DND-41 (cell line): ENCODE measurements at regions not wholly inside any gene's neighbourhood (a gene's known extent, or its start where the extent isn't known, plus 50 kb on each side); places are given as distances from the start of the nearest gene placed in this dataset.
"Not testable (repeated sequence)": the region's sequence is repeated elsewhere in the genome, so short reads cannot be mapped to it uniquely, and the experiment has no call there.

Source experiments
- ATAC-seq: fragments of 200-7000 bp; cut with Tn5 transposase; 3 replicates; pipeline ENCODE4 v1.9.1; 2021; ENCODE audit warnings: low read depth; ENCODE audit not compliant: insufficient read depth
- DNase-seq: peaks from one replicate; pipeline ENCODE4 v3.0.0-alpha.2; 2020
- H2AFZ ChIP-seq: 2 replicates; pipeline ENCODE4 v1.6.0; 2012; ENCODE audit warnings: low read depth, low read length
- H3K27ac ChIP-seq: 2 replicates; pipeline ENCODE4 v1.5.1; 2012; ENCODE audit warnings: low read length, inconsistent platforms
- H3K27me3 ChIP-seq: fragments of 200-600 bp; sonication (generic); 2 replicates; pipeline ENCODE4 v1.6.0; 2012; ENCODE audit warnings: low read length, mild to moderate bottlenecking, inconsistent platforms; ENCODE audit not compliant: insufficient read depth, poor library complexity
- H3K36me3 ChIP-seq: 2 replicates; pipeline ENCODE4 v1.5.1; 2012; ENCODE audit warnings: low read length, inconsistent platforms; ENCODE audit not compliant: insufficient read depth
- H3K4me1 ChIP-seq: 2 replicates; pipeline ENCODE4 v1.5.1; 2012; ENCODE audit warnings: mild to moderate bottlenecking, low read length; ENCODE audit not compliant: insufficient read depth
- H3K4me2 ChIP-seq: 2 replicates; pipeline ENCODE4 v1.6.0; 2012; ENCODE audit warnings: mild to moderate bottlenecking, moderate library complexity, low read length, inconsistent platforms; ENCODE audit not compliant: insufficient read depth
- H3K4me3 ChIP-seq, 2 experiments: fragments of 200-600 bp in 1 of 2; shearing (Covaris generic) in 1 of 2; 2 replicates each; pipeline ENCODE4 v1.5.1; 2012 to 2016; ENCODE audit warnings: inconsistent platforms in 2 of 2, low read length in 2 of 2, mild to moderate bottlenecking in 2 of 2, low read depth in 1 of 2, moderate library complexity in 1 of 2
- H3K79me2 ChIP-seq: 2 replicates; pipeline ENCODE4 v1.6.0; 2012; ENCODE audit warnings: low read length, inconsistent platforms; ENCODE audit not compliant: insufficient read depth
- H3K9ac ChIP-seq: 2 replicates; pipeline ENCODE4 v1.6.0; 2012; ENCODE audit warnings: low read depth, mild to moderate bottlenecking, inconsistent platforms, low read length, moderate library complexity
- H3K9me3 ChIP-seq: 2 replicates; pipeline ENCODE4 v1.5.1; 2012; ENCODE audit warnings: low read length, moderate library complexity, mild to moderate bottlenecking, inconsistent platforms; ENCODE audit not compliant: insufficient read depth, severe bottlenecking
- H4K20me1 ChIP-seq: 2 replicates; pipeline ENCODE4 v1.6.0; 2012; ENCODE audit warnings: low read length; ENCODE audit not compliant: insufficient read depth
- CTCF ChIP-seq: IDR thresholded peaks from 2 replicates; pipeline ENCODE4 v1.5.1; 2012; ENCODE audit warnings: borderline replicate concordance, low read length, moderate library complexity, mild to moderate bottlenecking; ENCODE audit not compliant: poor library complexity, severe bottlenecking; ENCODE audit errors: extremely low read depth
- EZH2 ChIP-seq: IDR thresholded peaks from 3 replicates; pipeline ENCODE4 v1.6.1; 2012; ENCODE audit warnings: borderline replicate concordance, low read depth, mild to moderate bottlenecking, moderate library complexity, low read length, inconsistent platforms; ENCODE audit not compliant: severe bottlenecking

DNA sequence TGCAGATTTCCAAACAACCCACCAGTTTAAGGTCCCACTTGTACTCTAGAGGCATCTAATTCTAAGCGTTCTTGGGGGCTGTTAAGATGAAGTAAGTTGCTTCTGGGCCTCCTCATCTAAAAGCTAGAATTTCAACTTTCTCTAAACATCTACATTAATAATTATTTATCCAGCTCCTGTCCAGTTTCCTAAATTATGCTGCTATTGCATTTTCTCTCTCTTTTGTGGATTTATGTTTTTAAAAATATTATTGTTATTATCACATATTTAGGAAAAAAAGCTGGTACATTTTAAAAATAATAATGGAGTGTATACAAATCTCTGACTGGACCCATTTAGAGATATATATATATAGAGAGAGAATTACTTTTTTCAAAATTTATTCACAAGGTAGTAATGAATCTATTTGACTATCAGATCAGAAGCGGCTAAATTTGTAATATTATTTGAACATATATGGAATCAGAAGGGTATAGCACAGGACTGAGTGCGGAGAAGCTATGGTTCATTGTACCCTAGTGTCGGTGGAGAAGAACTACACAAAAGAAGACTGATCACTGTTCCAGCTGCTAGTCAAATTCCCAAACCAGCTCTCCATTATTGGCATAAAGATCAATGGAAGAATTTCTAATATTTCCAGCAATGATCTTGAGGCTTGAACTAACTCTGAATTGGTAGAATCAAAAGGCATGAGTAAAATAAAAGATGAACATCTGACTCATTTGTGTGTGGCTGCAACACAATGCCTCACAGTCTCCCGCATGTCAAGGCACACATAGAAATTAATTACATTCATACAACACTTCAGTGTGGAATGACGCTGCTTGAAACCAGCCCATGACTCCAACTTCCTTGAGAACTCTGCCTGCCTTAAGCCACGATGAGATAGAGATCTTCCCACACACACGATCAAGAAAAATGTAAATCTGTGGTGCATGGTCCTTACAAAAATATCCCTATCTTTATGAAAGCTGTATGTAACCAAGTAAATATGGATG, 433.4 kb upstream of the OR4E1 start:
- H3K79me2 ChIP-seq, result no peaks in the 10 kb centered on the region

DNA sequence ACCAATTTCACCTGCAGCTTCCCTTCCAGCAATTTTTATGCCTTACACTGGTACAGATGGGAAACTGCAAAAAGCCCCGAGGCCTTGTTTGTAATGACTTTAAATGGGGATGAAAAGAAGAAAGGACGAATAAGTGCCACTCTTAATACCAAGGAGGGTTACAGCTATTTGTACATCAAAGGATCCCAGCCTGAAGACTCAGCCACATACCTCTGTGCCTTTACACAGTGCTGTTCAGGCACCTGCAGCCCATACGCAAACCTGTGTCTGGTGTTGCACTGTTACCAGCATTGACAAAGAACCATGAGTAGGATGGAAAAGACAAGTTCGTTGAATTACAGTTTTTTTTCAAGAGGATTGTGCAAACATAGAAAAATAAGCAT, 432.0 kb upstream of the OR4E1 start:
- no peaks in the 10 kb centered on the region for H3K79me2 ChIP-seq
- no peak overlapping the region for H3K4me3 ChIP-seq
- no peaks in the 10 kb centered on the region for H4K20me1 ChIP-seq
- H3K9ac ChIP-seq, result no peak overlapping the region
- no peaks in the 10 kb centered on the region for H3K9me3 ChIP-seq
- H3K4me1 ChIP-seq, result peaks cover 26% of the 10 kb centered on the region
- H3K4me2 ChIP-seq, result no peak overlapping the region
- H2AFZ ChIP-seq, result no peak overlapping the region
- no peaks in the 10 kb centered on the region for H3K27me3 ChIP-seq
- no peaks in the 10 kb centered on the region for H3K36me3 ChIP-seq
- no peak for TF ChIP-seq EZH2
- H3K27ac ChIP-seq, result no peak overlapping the region
- DNase-seq (no peak), ATAC-seq (no peak; the same call in 2 of the 3 replicates)

More for the DNA sequence above, 433.4 kb upstream of the OR4E1 start:
- no peaks in the 10 kb centered on the region for H3K36me3 ChIP-seq
- no peaks in the 10 kb centered on the region for H4K20me1 ChIP-seq
- DNase-seq (no peak), ATAC-seq (peak; percentile 49; the same call in 2 of the 3 replicates)
- no peak overlapping the region for H3K9ac ChIP-seq
- TF ChIP-seq EZH2 (no peak), CTCF (peak; percentile 5)
- H3K4me2 ChIP-seq, result no peak overlapping the region
- no peaks in the 10 kb centered on the region for H3K9me3 ChIP-seq
- no peak overlapping the region for H2AFZ ChIP-seq
- H3K27me3 ChIP-seq, result no peaks in the 10 kb centered on the region
- H3K4me3 ChIP-seq, result no peak overlapping the region
- H3K27ac ChIP-seq, result peak overlapping the region; percentile 3; the same call in 1 of the 2 replicates
- H3K4me1 ChIP-seq, result peaks cover 26% of the 10 kb centered on the region

DNA sequence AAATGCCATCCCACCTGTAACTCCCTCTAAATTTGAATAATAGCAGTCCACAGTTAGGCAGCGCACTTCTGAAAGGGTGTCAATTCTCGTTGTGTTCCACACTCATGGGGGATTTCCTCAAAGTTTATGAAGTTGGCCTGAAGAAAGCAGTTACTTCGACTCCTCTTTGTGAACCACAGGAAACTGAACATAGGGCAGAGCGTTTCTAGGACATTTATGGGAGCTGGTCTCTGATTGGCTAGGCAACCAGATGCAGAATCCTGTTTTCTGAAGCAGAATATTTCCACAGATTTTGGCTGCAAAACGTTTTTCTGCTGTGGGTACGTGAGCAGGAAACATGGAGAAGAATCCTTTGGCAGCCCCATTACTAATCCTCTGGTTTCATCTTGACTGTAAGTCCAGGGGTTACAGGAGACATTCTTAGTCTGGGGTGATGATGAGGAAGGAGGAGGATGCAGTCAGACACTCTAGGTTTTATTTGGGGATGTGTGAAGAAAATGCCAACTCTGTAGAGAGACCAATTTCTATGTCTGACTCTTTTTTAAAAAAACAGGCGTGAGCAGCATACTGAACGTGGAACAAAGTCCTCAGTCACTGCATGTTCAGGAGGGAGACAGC, 431.5 kb upstream of the OR4E1 start:
- no peak overlapping the region for H3K4me2 ChIP-seq
- DNase-seq (no peak), ATAC-seq (no peak)
- H3K9me3 ChIP-seq, result no peaks in the 10 kb centered on the region
- no peaks in the 10 kb centered on the region for H3K36me3 ChIP-seq
- no peaks in the 10 kb centered on the region for H4K20me1 ChIP-seq
- no peak overlapping the region for H3K27ac ChIP-seq
- TF ChIP-seq EZH2 (no peak), CTCF (no peak)
- no peaks in the 10 kb centered on the region for H3K27me3 ChIP-seq
- no peak overlapping the region for H3K4me3 ChIP-seq
- H2AFZ ChIP-seq, result no peak overlapping the region
- H3K79me2 ChIP-seq, result no peaks in the 10 kb centered on the region
- H3K4me1 ChIP-seq, result peaks cover 26% of the 10 kb centered on the region
- H3K9ac ChIP-seq, result no peak overlapping the region

GRCh38 chr14:22100764-22101120, 427.1 kb upstream of the OR4E1 start:
- not testable (repeated sequence) for H3K27ac ChIP-seq, H3K27me3 ChIP-seq, H3K79me2 ChIP-seq, H2AFZ ChIP-seq, H3K9ac ChIP-seq, ATAC-seq, H3K4me3 ChIP-seq, DNase-seq, H3K4me2 ChIP-seq, H3K36me3 ChIP-seq, H4K20me1 ChIP-seq, H3K9me3 ChIP-seq
- H3K4me1 ChIP-seq, result peaks cover 49% of the 10 kb centered on the region
